Activated B cell treated with CpG ODN at 0.5 μM for 24 hours (primary cell): ENCODE measurements at regions not wholly inside any gene's neighbourhood (a gene's known extent, or its start where the extent isn't known, plus 50 kb on each side); places are given as distances from the start of the nearest gene placed in this dataset.

ENCODE experiments used
- ATAC-seq: fragments of 200-7000 bp; cut with Tn5 transposase; one replicate; pipeline ENCODE4 v1.10.0; 2021; ENCODE audit warnings: low read depth, mild to moderate bottlenecking, moderate library complexity
- CTCF ChIA-PET: fragments of 350-600 bp; sonication (Branson Sonifier 250); formaldehyde crosslinking; loops from one replicate; lab custom pipeline; 2021; ENCODE audit warnings: antibody characterized with exemption; lab: Charles Lee
- POLR2A ChIA-PET: fragments of 350-600 bp; sonication (Branson Sonifier 250); formaldehyde crosslinking; loops from one replicate; lab custom pipeline; 2021; ENCODE audit warnings: antibody characterized with exemption; lab: Charles Lee
- DNase-seq: peaks from one replicate; pipeline ENCODE4 v3.0.0; 2022
- H3K27ac Mint-ChIP-seq: one replicate; pipeline ENCODE4 v1.8.0; 2020; ENCODE audit warnings: mixed read lengths
- H3K27me3 Mint-ChIP-seq: one replicate; pipeline ENCODE4 v1.8.0; 2021; ENCODE audit warnings: mixed read lengths
- H3K36me3 Mint-ChIP-seq: one replicate; pipeline ENCODE4 v1.8.0; 2021; ENCODE audit warnings: low read depth, mixed read lengths
- H3K4me1 Mint-ChIP-seq: one replicate; pipeline ENCODE4 v1.8.0; 2021; ENCODE audit warnings: mixed read lengths
- H3K4me3 Mint-ChIP-seq: one replicate; pipeline ENCODE4 v1.8.0; 2020; ENCODE audit warnings: mild to moderate bottlenecking, mixed read lengths
- H3K9me3 Mint-ChIP-seq: one replicate; pipeline ENCODE4 v1.8.0; 2020; ENCODE audit warnings: mixed read lengths
- intact Hi-C: fragments of 100-400 bp; cut with micrococcal nuclease; formaldehyde crosslinking; loops from one replicate; pipeline ENCODE4 v1.15.1; 2024
- TF ChIP-seq, protein P1 (sequence below): fragments of 200-600 bp; IDR thresholded peaks from one replicate; pipeline ENCODE4 v1.8.0; 2022; ENCODE audit warnings: antibody characterized with exemption, mild to moderate bottlenecking

DNA sequence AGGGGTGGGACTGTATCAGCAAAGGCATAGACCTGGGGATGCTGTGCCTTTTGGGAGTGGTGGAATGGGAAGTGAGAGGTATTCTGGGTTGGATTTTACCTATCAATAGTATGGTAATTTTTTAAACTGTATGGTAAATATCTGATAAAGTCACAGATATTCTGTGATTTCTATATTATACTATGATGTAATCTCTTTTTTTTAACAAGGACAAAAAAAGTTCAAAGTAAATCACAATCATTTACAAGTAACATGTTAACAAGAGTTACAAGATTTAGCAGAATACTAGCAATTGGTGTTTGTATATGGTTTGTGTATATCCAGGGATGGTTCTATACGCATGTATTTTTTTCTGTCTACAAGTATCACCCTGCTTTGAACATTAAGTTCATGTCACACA is 56.0 kb downstream of the BMAL2 start:
- CTCF ChIA-PET: no interaction called here
- intact Hi-C loops: no loop called here
- DNase-seq (no peak), ATAC-seq (no peak)
- Mint-ChIP-seq H3K36me3 (no peaks in the 10 kb centered on the region), H3K27ac (no peak overlapping the region), H3K4me3 (no peak overlapping the region), H3K27me3 (no peaks in the 10 kb centered on the region), H3K9me3 (peaks cover 2% of the 10 kb centered on the region), H3K4me1 (no peaks in the 10 kb centered on the region)
- TF ChIP-seq, protein P1, sequence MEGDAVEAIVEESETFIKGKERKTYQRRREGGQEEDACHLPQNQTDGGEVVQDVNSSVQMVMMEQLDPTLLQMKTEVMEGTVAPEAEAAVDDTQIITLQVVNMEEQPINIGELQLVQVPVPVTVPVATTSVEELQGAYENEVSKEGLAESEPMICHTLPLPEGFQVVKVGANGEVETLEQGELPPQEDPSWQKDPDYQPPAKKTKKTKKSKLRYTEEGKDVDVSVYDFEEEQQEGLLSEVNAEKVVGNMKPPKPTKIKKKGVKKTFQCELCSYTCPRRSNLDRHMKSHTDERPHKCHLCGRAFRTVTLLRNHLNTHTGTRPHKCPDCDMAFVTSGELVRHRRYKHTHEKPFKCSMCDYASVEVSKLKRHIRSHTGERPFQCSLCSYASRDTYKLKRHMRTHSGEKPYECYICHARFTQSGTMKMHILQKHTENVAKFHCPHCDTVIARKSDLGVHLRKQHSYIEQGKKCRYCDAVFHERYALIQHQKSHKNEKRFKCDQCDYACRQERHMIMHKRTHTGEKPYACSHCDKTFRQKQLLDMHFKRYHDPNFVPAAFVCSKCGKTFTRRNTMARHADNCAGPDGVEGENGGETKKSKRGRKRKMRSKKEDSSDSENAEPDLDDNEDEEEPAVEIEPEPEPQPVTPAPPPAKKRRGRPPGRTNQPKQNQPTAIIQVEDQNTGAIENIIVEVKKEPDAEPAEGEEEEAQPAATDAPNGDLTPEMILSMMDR: no peak
- POLR2A ChIA-PET: no interaction called here

DNA sequence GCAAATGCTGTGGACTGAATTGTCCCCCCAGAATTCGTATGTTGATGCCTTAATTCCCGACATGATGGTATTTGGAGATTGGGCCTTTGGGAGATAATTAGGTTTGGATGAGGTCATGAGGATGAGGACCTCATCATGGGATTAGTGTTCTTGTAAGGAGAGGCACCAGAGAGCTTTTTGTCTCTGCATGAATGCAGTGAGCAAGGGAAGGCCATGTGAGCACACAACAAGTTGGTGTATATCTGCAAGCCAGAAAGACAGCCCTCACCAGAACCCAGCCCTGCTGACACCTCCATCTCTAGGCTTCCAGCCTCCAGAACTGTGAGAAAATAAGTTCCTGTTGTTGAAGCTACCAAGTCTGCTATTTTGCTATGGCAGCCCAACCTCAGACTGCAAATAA is 51.9 kb upstream of the SMCO2 start:
- ChIA-PET CTCF (no interaction called here), POLR2A (no interaction called here)
- Mint-ChIP-seq H3K4me1 (no peaks in the 10 kb centered on the region), H3K36me3 (no peaks in the 10 kb centered on the region), H3K27me3 (no peaks in the 10 kb centered on the region), H3K9me3 (peaks cover 2% of the 10 kb centered on the region), H3K27ac (no peak overlapping the region), H3K4me3 (no peak overlapping the region)
- TF ChIP-seq, protein P1: no peak
- intact Hi-C loops: no loop called here
- no peak for DNase-seq
- ATAC-seq: no peak

DNA sequence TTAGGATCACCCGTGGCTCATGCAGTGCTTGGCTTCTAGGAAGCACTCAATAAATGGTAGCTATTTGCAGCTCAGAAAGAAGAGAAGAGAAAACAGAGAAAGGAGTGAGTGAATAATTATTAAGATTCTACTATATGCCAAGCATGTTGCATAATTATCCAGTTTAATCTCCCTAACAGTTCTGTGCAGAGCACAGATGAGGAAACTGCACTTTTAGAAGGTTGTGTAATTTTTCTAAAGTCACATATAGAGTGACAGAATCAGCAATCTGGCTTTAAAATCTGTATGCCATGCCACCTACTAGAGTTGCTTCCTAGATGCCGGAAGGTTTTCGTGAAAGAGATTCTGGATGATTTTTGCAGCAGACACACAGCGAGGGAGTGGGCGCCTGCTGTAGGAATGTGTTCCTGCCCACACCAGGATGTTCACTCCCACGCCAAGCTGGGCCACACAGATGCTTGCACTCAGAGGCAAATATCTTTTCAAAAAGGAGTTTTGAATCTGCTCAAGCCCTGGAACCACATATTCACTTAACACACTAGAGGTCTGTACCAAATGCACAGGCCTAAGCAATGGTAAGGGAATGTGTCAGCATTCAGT is 50.2 kb upstream of the SMCO2 start:
- TF ChIP-seq, protein P1: no peak
- no peak overlapping the region for H3K27ac Mint-ChIP-seq
- DNase-seq (no peak), ATAC-seq (no peak)
- H3K36me3 Mint-ChIP-seq: no peaks in the 10 kb centered on the region
- no peak overlapping the region for H3K4me3 Mint-ChIP-seq
- intact Hi-C loops: no loop called here
- POLR2A ChIA-PET: no interaction called here
- H3K9me3 Mint-ChIP-seq: no peaks in the 10 kb centered on the region
- H3K4me1 Mint-ChIP-seq: no peaks in the 10 kb centered on the region
- CTCF ChIA-PET: no interaction called here
- H3K27me3 Mint-ChIP-seq: no peaks in the 10 kb centered on the region
